GM19023 (cell line): ENCODE measurements at regions not wholly inside any gene's neighbourhood (a gene's known extent, or its start where the extent isn't known, plus 50 kb on each side); places are given as distances from the start of the nearest gene placed in this dataset.

Experiments used
- ATAC-seq: cut with Tn5 transposase; IDR thresholded peaks from one replicate; pipeline ENCODE4 v1.9.1; 2021; ENCODE audit warnings: mild to moderate bottlenecking, moderate library complexity; ENCODE audit not compliant: unreplicated experiment

- ATAC-seq, result no peak
Measured at GRCh38 chr12:58607805-58608204, 312.5 kb downstream of the LRIG3 start.

- no peak for ATAC-seq
Measured at GRCh38 chr12:58608711-58609110, 311.6 kb downstream of the LRIG3 start.

DNA sequence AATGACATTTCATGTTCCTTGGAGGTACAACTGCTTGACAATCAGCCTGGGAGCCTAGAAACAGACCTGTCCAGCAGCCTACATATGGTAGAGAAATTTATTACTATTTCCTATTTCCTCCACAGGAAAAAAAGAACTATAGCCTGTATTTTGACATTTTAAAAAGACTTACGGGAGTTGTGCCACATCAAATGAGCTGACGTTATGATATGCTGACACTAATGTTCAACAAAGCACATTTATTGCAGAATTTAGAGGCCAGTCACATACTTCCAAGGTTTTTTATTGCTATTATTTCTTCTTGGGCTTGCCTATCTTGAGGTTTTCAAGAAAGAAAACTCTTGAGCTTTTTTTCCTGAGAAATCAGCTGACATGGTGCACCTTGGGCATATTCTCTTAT lies 305.3 kb downstream of the LRIG3 start:
- ATAC-seq, result no peak

DNA sequence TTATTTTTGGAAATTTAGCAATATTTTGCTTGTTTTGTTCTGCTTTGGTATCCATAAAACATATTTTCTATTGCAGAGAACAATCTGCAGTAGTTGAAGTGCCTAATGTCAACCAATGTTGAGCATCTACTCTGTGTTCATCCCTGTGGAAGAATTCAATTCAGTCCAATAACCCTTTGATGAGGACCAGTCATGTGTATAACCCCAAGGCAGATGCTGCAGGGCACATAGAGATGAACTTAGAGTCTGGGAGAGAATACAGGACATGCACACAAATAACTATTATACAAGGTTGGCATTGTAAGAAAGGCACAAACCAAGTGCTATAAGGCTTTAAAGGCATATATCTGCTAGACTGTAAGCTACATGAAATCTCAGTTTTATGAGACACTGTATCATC lies 304.7 kb downstream of the LRIG3 start:
- ATAC-seq, result no peak

GRCh38 chr12:58616618-58617017 lies 303.7 kb downstream of the LRIG3 start:
- no peak for ATAC-seq

- ATAC-seq, result no peak
Measured at GRCh38 chr12:58621126-58621525, 299.2 kb downstream of the LRIG3 start.

GRCh38 chr12:58629376-58629775 lies 290.9 kb downstream of the LRIG3 start:
- no peak for ATAC-seq

DNA sequence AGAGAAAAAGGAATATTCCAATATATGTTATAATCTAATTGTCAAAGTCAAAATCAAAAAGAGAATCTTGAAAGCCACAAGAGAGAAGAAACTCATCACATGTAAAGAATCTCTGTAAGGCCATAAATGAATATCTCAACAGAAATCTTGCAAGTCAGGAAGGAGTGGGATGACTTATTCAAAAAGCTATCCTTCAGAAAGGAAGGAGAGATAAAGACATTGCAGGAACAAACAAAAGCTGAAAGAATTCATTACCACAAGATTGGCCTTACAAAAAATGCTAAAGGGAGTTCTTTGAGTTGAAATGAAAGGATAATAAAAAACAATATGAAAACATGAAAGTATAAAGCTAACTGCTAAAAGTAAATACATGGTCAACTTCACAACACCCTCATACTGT lies 286.8 kb downstream of the LRIG3 start:
- ATAC-seq, result no peak

DNA sequence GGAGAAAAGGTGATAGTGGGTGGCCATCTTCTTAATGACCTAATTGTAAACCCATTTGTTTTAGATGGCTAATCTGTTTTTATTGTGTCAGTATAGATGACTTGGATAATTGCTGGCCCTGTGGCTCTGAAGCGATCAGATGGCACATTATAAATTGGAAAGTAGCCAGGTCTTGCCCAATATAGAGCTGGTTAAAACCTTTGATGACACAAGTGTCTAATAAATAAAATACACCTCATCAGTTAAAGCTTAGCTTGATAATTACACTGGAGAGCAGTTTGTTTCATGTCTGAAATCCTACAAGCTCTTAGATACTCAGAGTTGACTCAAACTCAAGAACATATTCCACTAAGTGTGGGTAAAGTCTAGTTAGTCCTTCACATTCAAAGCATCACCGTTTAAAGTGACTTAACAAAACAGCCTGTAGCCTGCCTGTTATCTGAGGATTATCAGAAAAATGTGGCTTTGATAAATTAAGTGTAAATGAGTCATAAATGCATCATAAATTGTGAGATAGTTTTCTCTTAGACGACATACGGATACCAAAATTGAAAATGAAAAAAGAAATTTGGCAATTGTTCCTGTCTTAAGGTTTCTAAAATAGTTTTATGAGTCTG lies 280.9 kb downstream of the LRIG3 start:
- no peak for ATAC-seq

GRCh38 chr12:58640314-58640713 lies 280.0 kb downstream of the LRIG3 start:
- ATAC-seq, result no peak

GRCh38 chr12:58645946-58646345 lies 274.4 kb downstream of the LRIG3 start:
- ATAC-seq, result no peak

GRCh38 chr12:58647495-58647894 lies 272.8 kb downstream of the LRIG3 start:
- no peak for ATAC-seq

- no peak for ATAC-seq
Measured at GRCh38 chr12:58648176-58648575, 272.1 kb downstream of the LRIG3 start.

GRCh38 chr12:58651850-58652249 lies 268.5 kb downstream of the LRIG3 start:
- no peak for ATAC-seq

DNA sequence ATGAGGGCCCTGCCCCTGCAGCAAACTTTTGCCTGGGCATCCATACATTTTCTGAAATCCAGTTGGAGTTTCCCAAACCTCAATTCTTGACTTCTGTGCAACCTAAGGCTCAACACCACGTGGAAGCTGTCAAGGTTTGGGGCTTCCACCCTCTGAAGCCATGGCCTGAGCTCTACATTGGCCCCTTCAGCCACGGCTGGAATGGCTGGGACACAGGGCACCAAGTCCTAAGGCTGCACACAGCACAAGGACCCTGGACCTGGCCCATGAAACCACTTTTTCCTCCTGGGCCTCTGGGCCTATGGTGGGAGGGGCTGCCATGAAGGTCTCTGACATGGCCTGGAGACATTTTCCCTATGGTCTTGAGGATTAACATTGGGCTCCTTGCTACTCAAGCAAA lies 266.3 kb downstream of the LRIG3 start:
- ATAC-seq, result no peak

DNA sequence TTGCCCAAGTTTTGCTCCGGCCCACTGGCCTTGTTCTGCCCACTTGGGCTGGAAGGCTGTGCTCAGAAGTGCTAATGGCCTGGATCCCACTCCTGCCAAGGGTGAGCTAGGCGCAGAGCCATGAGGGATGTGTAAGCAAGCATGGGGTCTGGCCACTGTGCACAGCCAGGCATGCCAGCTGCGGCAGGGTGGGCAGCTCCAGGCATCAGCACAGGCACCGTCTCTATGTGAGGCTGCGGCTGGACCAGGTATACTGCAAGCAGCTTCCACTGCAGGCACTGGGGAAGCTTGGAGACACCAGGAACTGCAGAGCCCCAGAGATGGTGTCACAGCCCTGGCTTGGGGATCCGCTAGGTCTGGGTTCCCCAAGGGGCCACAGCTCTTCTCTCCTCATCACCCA lies 264.9 kb downstream of the LRIG3 start:
- no peak for ATAC-seq

- no peak for ATAC-seq
Measured at GRCh38 chr12:58656254-58657009, 263.9 kb downstream of the LRIG3 start.

DNA sequence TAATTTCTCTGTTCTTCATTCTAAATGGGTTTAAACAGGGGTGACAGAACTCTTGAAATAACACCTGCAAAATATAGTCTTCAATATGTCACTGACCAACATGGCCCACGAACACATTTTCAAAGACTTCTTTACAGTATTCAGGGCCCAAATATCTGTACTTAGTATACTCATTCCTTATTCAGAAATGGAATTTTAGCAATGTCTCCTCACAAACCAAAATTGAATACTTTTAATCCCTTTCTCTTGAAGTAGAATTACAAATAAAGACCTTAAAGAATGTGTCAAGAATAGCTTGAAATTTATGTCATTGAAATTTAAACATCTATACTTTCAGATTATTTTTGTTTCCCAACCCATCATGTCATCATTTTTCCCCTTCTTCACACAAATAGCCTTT lies 263.1 kb downstream of the LRIG3 start:
- ATAC-seq, result no peak

- no peak for ATAC-seq
Measured at GRCh38 chr12:58665375-58665774, 254.9 kb downstream of the LRIG3 start.

- no peak for ATAC-seq
Measured at GRCh38 chr12:58668233-58668632, 252.1 kb downstream of the LRIG3 start.

DNA sequence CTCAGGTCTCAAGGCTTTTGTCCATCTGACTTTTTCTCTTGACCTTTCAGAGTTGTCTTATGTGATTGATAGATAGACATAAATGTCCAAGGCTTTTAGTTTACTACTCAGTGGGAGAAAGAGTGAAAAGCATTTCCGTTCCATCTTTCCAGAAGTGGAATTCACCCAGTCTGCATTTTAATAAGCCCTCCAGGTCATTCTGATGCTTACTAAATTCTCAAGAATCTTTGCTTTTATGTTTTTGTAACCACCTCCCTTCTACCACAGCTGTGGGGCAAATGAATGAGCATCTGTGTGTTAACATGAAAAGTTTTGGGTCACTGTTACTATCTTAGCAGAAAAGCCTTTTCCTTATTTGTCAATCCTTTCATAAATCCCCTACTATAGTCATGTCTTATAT lies 251.4 kb downstream of the LRIG3 start:
- no peak for ATAC-seq

DNA sequence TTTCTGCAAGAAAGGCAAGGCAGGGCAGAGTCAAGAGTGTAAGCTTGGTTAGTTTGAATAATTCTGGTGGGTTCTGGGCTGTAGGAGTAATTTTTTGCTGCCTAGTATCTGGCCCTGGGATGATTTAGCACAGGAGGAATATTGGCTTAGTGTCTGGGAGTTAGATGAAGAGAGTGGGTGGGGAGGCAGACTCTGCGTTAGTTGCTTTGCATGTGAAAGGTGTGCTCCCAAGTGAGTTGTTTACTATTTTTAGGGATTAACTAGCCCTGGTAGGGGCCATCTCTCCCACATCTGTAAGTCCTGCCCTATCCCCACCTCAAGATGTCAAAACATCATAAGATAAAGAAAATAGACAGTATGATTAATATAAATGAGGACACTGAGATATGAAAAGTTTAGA lies 249.7 kb downstream of the LRIG3 start:
- ATAC-seq, result no peak

DNA sequence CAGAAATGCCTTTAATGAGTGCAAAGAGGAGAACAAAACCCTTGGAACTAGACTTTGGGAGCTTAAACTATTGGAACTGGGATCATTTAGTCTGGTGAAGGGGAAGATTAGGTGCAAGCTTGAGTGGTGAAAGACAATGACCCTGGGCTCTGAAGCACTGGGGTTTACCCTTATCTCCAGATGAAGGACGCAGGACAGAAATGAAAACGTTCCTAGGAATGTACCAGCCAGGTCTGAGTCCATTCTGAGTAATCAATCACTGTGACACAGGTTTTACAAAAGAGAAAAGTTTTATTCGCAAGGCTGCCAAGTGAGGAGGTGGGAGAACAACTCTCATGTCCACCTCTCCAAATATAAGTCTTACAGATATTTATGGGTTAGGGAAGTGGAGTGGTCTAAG lies 249.1 kb downstream of the LRIG3 start:
- no peak for ATAC-seq
